ENCODE measurements at regions not wholly inside any gene's neighbourhood (a gene's known extent, or its start where the extent isn't known, plus 50 kb on each side); places are given as distances from the start of the nearest gene placed in this dataset.

- no peaks in the 10 kb centered on the region for H3K27me3 ChIP-seq (ENCODE audit: insufficient read depth, low read length, poor library complexity, severe bottlenecking)
- no peaks in the 10 kb centered on the region for H4K20me1 ChIP-seq (ENCODE audit: insufficient read depth, low read length, poor library complexity, severe bottlenecking)
- H3K36me3 ChIP-seq (ENCODE audit: insufficient read depth, low read length), result no peaks in the 10 kb centered on the region
- H3K4me1 ChIP-seq (ENCODE audit: insufficient read depth, low read length, poor library complexity, severe bottlenecking), result no peaks in the 10 kb centered on the region
- H3K9me3 ChIP-seq (ENCODE audit: insufficient read depth, low read depth, low read length), result no peaks in the 10 kb centered on the region
- no peak overlapping the region for H3K4me3 ChIP-seq (ENCODE audit: low read length, poor library complexity, severe bottlenecking)
- H3K79me2 ChIP-seq (ENCODE audit: insufficient read depth, low read length), result no peaks in the 10 kb centered on the region
- no peak overlapping the region for H3K4me2 ChIP-seq (ENCODE audit: low read depth, low read length, poor library complexity, severe bottlenecking)
- H3K9ac ChIP-seq (ENCODE audit: low read depth, low read length, poor library complexity, severe bottlenecking), result no peak overlapping the region
- TF ChIP-seq EZH2phosphoT487 (IDR thresholded peaks at IDR 0.05; ENCODE audit: borderline replicate concordance), result no peak
- TF ChIP-seq, protein P1, sequence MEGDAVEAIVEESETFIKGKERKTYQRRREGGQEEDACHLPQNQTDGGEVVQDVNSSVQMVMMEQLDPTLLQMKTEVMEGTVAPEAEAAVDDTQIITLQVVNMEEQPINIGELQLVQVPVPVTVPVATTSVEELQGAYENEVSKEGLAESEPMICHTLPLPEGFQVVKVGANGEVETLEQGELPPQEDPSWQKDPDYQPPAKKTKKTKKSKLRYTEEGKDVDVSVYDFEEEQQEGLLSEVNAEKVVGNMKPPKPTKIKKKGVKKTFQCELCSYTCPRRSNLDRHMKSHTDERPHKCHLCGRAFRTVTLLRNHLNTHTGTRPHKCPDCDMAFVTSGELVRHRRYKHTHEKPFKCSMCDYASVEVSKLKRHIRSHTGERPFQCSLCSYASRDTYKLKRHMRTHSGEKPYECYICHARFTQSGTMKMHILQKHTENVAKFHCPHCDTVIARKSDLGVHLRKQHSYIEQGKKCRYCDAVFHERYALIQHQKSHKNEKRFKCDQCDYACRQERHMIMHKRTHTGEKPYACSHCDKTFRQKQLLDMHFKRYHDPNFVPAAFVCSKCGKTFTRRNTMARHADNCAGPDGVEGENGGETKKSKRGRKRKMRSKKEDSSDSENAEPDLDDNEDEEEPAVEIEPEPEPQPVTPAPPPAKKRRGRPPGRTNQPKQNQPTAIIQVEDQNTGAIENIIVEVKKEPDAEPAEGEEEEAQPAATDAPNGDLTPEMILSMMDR (conservative IDR thresholded peaks at IDR 0.05; ENCODE audit: low read length), result no peak
- no peaks in the 10 kb centered on the region for H3F3A ChIP-seq (ENCODE audit: low read depth)
- H3K9me2 ChIP-seq (replicated peaks; ENCODE audit: low read depth, low read length), result no peaks in the 10 kb centered on the region
- H2AFZ ChIP-seq (ENCODE audit: low read length), result no peak overlapping the region
Measured at GRCh38 chr18:42275949-42276730, 321.1 kb downstream of the PIK3C3 start.

DNA sequence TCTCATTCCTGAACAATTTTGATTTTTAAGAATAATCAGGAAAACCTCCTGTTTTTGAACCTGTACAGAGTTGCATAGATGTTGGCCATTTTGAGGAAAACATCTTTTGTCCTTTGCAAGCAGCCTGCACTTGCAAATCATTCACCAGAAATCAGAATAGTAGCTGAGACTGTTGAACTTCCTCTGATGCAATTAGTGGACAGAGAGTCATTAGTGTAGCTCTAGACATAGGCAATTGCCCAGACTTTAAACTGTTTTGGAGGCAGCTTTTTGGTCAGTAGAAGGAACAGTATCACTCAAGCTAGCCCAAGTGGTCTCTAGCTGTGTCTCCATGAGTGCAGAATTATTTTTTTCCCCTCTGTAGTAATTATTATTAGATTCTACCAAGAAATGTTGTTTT lies 326.1 kb downstream of the PIK3C3 start:
- no peak overlapping the region for H2AFZ ChIP-seq (ENCODE audit: low read length)
- H3K9me3 ChIP-seq (ENCODE audit: insufficient read depth, low read depth, low read length), result no peaks in the 10 kb centered on the region
- no peaks in the 10 kb centered on the region for H3K36me3 ChIP-seq (ENCODE audit: insufficient read depth, low read length)
- H4K20me1 ChIP-seq (ENCODE audit: insufficient read depth, low read length, poor library complexity, severe bottlenecking), result no peaks in the 10 kb centered on the region
- no peaks in the 10 kb centered on the region for H3F3A ChIP-seq (ENCODE audit: low read depth)
- no peak overlapping the region for H3K4me3 ChIP-seq (ENCODE audit: low read length, poor library complexity, severe bottlenecking)
- no peak overlapping the region for H3K9ac ChIP-seq (ENCODE audit: low read depth, low read length, poor library complexity, severe bottlenecking)
- H3K79me2 ChIP-seq (ENCODE audit: insufficient read depth, low read length), result no peaks in the 10 kb centered on the region
- no peaks in the 10 kb centered on the region for H3K4me1 ChIP-seq (ENCODE audit: insufficient read depth, low read length, poor library complexity, severe bottlenecking)
- H3K27me3 ChIP-seq (ENCODE audit: insufficient read depth, low read length, poor library complexity, severe bottlenecking), result no peaks in the 10 kb centered on the region
- no peaks in the 10 kb centered on the region for H3K9me2 ChIP-seq (replicated peaks; ENCODE audit: low read depth, low read length)
- H3K4me2 ChIP-seq (ENCODE audit: low read depth, low read length, poor library complexity, severe bottlenecking), result no peak overlapping the region
- TF ChIP-seq, protein P1 (conservative IDR thresholded peaks at IDR 0.05; ENCODE audit: low read length), result no peak
- TF ChIP-seq EZH2phosphoT487 (IDR thresholded peaks at IDR 0.05; ENCODE audit: borderline replicate concordance), result no peak

- Histone ChIP-seq H3K36me3 (ENCODE audit: insufficient read depth, low read length) (no peaks in the 10 kb centered on the region), H3K9me2 (replicated peaks; ENCODE audit: low read depth, low read length) (no peaks in the 10 kb centered on the region), H2AFZ (ENCODE audit: low read length) (no peak overlapping the region), H3K9ac (ENCODE audit: low read depth, low read length, poor library complexity, severe bottlenecking) (no peak overlapping the region), H3K79me2 (ENCODE audit: insufficient read depth, low read length) (no peaks in the 10 kb centered on the region), H3K27me3 (ENCODE audit: insufficient read depth, low read length, poor library complexity, severe bottlenecking) (no peaks in the 10 kb centered on the region), H3K4me3 (ENCODE audit: low read length, poor library complexity, severe bottlenecking) (no peak overlapping the region), H4K20me1 (ENCODE audit: insufficient read depth, low read length, poor library complexity, severe bottlenecking) (no peaks in the 10 kb centered on the region), H3K4me2 (ENCODE audit: low read depth, low read length, poor library complexity, severe bottlenecking) (no peak overlapping the region), H3K4me1 (ENCODE audit: insufficient read depth, low read length, poor library complexity, severe bottlenecking) (no peaks in the 10 kb centered on the region), H3K9me3 (ENCODE audit: insufficient read depth, low read depth, low read length) (no peaks in the 10 kb centered on the region), H3F3A (ENCODE audit: low read depth) (no peaks in the 10 kb centered on the region)
- TF ChIP-seq, protein P1 (conservative IDR thresholded peaks at IDR 0.05; ENCODE audit: low read length), result no peak
- TF ChIP-seq EZH2phosphoT487 (IDR thresholded peaks at IDR 0.05; ENCODE audit: borderline replicate concordance), result no peak
Measured at GRCh38 chr18:42281851-42282250, 326.8 kb downstream of the PIK3C3 start.
